GM10248 (cell line): ENCODE measurements at regions not wholly inside any gene's neighbourhood (a gene's known extent, or its start where the extent isn't known, plus 50 kb on each side); places are given as distances from the start of the nearest gene placed in this dataset.

ENCODE experiments used
- CTCF ChIA-PET: fragments of 300-600 bp; sonication (Branson Sonifier 250); formaldehyde crosslinking; extraction: SDS; loops from one replicate; lab custom pipeline; 2021; ENCODE audit warnings: antibody characterized with exemption; lab: Yijun Ruan, JAX
- POLR2A ChIA-PET: fragments of 350-650 bp; sonication (Branson Sonifier 250); formaldehyde crosslinking; extraction: SDS; loops from one replicate; lab custom pipeline; 2020; ENCODE audit warnings: antibody characterized with exemption; lab: Yijun Ruan, JAX
- DNase-seq: peaks from one replicate; pipeline ENCODE4 v3.0.0; 2012; ENCODE audit errors: extremely low spot score
- TF ChIP-seq, protein P1 (sequence below): IDR thresholded peaks from 2 replicates; pipeline ENCODE4 v1.5.1; 2012; ENCODE audit warnings: mild to moderate bottlenecking, low read depth; ENCODE audit errors: extremely low read depth, missing control alignments, control extremely low read depth

DNA sequence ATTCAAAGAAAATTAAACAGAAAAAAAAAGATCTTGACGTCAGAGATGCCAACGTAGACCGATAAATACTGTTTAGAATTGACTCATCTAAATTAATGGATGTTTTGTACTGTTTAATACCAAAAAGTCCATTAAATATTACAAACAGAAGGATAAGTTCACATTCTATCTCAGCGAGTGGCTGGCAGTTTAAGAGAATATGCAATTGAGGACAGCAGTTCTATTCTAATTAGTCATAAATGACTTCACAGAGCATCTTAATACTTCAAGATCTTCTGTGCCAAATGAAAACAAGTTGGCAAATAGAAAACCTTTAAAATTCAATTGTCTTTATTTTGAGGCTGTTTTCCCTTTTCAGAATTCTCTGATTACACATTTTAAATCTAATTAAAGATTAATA, 326.6 kb upstream of the NREP start:
- ChIA-PET CTCF (no interaction called here), POLR2A (no interaction called here)
- no peak for DNase-seq
- TF ChIP-seq, protein P1, sequence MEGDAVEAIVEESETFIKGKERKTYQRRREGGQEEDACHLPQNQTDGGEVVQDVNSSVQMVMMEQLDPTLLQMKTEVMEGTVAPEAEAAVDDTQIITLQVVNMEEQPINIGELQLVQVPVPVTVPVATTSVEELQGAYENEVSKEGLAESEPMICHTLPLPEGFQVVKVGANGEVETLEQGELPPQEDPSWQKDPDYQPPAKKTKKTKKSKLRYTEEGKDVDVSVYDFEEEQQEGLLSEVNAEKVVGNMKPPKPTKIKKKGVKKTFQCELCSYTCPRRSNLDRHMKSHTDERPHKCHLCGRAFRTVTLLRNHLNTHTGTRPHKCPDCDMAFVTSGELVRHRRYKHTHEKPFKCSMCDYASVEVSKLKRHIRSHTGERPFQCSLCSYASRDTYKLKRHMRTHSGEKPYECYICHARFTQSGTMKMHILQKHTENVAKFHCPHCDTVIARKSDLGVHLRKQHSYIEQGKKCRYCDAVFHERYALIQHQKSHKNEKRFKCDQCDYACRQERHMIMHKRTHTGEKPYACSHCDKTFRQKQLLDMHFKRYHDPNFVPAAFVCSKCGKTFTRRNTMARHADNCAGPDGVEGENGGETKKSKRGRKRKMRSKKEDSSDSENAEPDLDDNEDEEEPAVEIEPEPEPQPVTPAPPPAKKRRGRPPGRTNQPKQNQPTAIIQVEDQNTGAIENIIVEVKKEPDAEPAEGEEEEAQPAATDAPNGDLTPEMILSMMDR = no peak

- ChIA-PET CTCF (interaction anchor here (1.1 to 2.2 kb wide), 5 partner anchors 10 to 31 kb away, joined by 3 to 9 read pairs (median 4); no protein-coding TSS in a partner anchor), POLR2A (interaction anchor here (0.7 kb wide), 1 partner anchor 78 kb away, joined by 3 read pairs; no protein-coding TSS in a partner anchor)
- DNase-seq = peak; percentile 13
- TF ChIP-seq, protein P1 = no peak
Observed at GRCh38 chr5:112077180-112077579, 320.2 kb upstream of the NREP start.

DNA sequence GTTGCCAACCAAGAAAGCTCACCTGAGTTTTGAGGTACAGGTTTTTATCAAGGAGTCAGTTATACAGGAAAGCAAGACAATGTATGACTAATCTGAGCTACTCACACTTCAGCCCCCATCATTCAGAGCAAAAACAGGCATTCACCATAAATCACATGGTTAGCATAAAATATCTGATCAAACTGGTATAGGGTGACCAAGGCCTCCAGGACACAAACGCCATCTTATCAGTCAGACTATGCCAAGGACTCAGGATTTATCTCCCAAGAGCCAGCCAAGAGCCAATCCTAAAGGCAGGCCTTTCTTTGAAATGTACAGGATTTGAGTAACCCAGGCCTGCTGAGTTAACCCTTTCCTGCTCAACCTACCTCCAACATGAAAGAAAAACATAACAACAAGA, 313.0 kb upstream of the NREP start:
- DNase-seq = no peak
- ChIA-PET CTCF (no interaction called here), POLR2A (no interaction called here)
- TF ChIP-seq, protein P1 = no peak

- POLR2A ChIA-PET = no interaction called here
- DNase-seq = no peak
Observed at GRCh38 chr5:112069329-112069728, 312.3 kb upstream of the NREP start.

DNA sequence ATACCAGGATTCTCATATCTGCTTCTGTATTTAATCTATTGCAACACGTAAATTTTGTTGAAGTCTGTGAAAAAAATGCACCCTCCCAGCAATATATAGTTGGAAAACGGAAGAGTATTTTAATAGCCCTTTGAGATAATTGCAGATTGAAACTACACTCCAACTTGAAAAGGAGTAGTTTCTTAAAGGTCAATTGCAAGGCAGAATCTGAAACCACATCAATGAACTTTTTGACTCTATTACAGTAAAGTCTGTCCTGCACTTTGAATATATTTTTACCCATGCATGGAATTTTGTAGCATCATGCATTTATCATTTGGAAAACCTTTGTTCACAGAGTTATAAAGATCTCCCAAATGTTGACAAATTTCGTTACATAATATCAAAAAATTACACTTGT, 311.6 kb upstream of the NREP start:
- ChIA-PET CTCF (interaction anchor here (2.4 to 2.7 kb wide), 2 partner anchors 9 to 13 kb away, joined by 7 to 9 read pairs; no protein-coding TSS in a partner anchor), POLR2A (no interaction called here)
- TF ChIP-seq, protein P1 = no peak
- no peak for DNase-seq

More at GRCh38 chr5:112069329-112069728, 312.3 kb upstream of the NREP start:
- TF ChIP-seq, protein P1 = no peak
- CTCF ChIA-PET = no interaction called here

DNA sequence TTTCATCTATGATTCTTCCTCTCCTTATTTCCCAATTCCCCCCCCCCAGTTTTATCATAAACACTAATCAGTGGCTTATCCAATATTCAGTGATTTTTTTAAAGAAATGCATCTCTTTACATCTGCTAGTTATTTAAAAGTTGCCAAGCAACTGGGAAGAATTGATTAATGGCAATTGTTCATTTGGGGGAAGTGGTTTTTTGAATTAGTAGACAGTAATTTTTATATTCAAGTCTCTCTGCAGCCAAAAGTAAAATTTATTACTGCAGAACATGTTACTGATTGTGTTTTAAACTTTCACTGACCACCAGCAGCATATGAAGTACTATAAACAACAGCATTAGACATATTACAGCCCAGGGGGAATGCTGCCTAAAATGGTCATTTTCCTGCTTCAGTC, 308.8 kb upstream of the NREP start:
- TF ChIP-seq, protein P1 = no peak
- CTCF ChIA-PET = interaction anchor here (0.9 to 2.7 kb wide), 4 partner anchors 11 to 38 kb away, joined by 3 to 9 read pairs (median 3); no protein-coding TSS in a partner anchor
- POLR2A ChIA-PET = no interaction called here
- no peak for DNase-seq
